Tibial nerve (tissue), 4 donors: ENCODE measurements at regions not wholly inside any gene's neighbourhood (a gene's known extent, or its start where the extent isn't known, plus 50 kb on each side); places are given as distances from the start of the nearest gene placed in this dataset.

Experiments used
- EP300 ChIP-seq, 2 donors: sonication (generic); formaldehyde crosslinking; IDR thresholded peaks; one replicate each; pipeline ENCODE4 v1.6.1; 2017; ENCODE audit warnings: antibody characterized with exemption in 2 of 2, mild to moderate bottlenecking in 1 of 2
- TF ChIP-seq, protein P1 (sequence below), 5 experiments: fragments of 200-600 bp in 3 of 5; fragments of 450-650 bp in 2 of 5; sonication (generic) in 3 of 5; IDR thresholded peaks; one replicate each; pipeline ENCODE4 v1.5.1; 2016 to 2019; ENCODE audit warnings: antibody characterized with exemption in 5 of 5, mild to moderate bottlenecking in 3 of 5, moderate library complexity in 2 of 5

DNA sequence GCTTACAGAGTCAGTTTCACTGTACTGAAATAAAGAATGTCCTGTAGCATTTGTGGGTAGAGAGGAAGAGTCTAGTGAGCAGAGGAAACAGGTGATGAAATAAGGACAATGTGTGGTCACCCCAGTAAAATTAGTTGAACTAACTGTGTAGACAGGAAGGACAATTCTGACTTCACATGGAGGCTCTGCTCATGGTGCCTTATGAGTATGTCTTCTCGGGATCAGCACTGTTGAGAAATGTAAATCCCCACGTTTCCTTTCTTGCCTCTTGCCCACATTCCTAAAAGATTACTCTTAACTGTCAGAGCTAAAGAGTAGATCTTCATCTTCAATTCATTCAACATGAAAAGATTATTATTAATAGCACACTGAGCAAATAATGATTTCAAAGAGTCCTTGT lies 113.2 kb upstream of the FLRT2 start:
- TF ChIP-seq, protein P1, sequence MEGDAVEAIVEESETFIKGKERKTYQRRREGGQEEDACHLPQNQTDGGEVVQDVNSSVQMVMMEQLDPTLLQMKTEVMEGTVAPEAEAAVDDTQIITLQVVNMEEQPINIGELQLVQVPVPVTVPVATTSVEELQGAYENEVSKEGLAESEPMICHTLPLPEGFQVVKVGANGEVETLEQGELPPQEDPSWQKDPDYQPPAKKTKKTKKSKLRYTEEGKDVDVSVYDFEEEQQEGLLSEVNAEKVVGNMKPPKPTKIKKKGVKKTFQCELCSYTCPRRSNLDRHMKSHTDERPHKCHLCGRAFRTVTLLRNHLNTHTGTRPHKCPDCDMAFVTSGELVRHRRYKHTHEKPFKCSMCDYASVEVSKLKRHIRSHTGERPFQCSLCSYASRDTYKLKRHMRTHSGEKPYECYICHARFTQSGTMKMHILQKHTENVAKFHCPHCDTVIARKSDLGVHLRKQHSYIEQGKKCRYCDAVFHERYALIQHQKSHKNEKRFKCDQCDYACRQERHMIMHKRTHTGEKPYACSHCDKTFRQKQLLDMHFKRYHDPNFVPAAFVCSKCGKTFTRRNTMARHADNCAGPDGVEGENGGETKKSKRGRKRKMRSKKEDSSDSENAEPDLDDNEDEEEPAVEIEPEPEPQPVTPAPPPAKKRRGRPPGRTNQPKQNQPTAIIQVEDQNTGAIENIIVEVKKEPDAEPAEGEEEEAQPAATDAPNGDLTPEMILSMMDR (IDR thresholded peaks at IDR 0.05) = no peak
- TF ChIP-seq EP300 (IDR thresholded peaks at IDR 0.05) = peak in 1 of 2 donors; percentile 24
